H1 (cell line): ENCODE measurements at regions not wholly inside any gene's neighbourhood (a gene's known extent, or its start where the extent isn't known, plus 50 kb on each side); places are given as distances from the start of the nearest gene placed in this dataset.

ENCODE experiments used
- CTCF ChIA-PET: fragments of 300-600 bp; sonication (Branson Sonifier 250); formaldehyde crosslinking; loops from one replicate; lab custom pipeline; 2021; ENCODE audit not compliant: partially characterized antibody; lab: Charles Lee
- POLR2A ChIA-PET: fragments of 300-600 bp; sonication (Branson Sonifier 250); formaldehyde crosslinking; loops from one replicate; lab custom pipeline; 2021; ENCODE audit warnings: inconsistent platforms; ENCODE audit not compliant: partially characterized antibody; lab: Charles Lee
- DNase-seq, 2 experiments: peaks; one replicate each; pipeline versions ENCODE4 v3.0.0 to v3.0.0-alpha.2; 2010 to 2022; ENCODE audit warnings: low spot score in 2 of 2, low read depth in 1 of 2, mixed read lengths in 1 of 2
- FAIRE-seq: peaks from 2 replicates; lab custom pipeline; 2011; peaks lifted over from hg19 to GRCh38; lab: Jason Lieb, UNC
- H2AFZ ChIP-seq: 2 replicates; pipeline ENCODE4 v1.8.1; 2012; ENCODE audit warnings: low read length, inconsistent platforms
- H2AK5ac ChIP-seq: 2 replicates; pipeline ENCODE4 v1.6.1; 2013; ENCODE audit warnings: low read depth, low read length
- H2BK120ac ChIP-seq: replicated peaks from 2 replicates; pipeline ENCODE3; 2013; ENCODE audit warnings: low read depth, low read length, inconsistent platforms
- H2BK12ac ChIP-seq: 2 replicates; pipeline ENCODE4 v1.6.1; 2013; ENCODE audit warnings: low read depth, low read length
- H2BK15ac ChIP-seq: 2 replicates; pipeline ENCODE4 v1.6.1; 2013; ENCODE audit warnings: low read length
- H2BK20ac ChIP-seq: 2 replicates; pipeline ENCODE4 v1.6.1; 2013; ENCODE audit warnings: low read length
- H2BK5ac ChIP-seq: 2 replicates; pipeline ENCODE4 v1.6.1; 2013; ENCODE audit warnings: low read depth, low read length
- H3K14ac ChIP-seq: 2 replicates; pipeline ENCODE4 v1.6.1; 2013; ENCODE audit warnings: inconsistent platforms; ENCODE audit not compliant: insufficient read length
- H3K18ac ChIP-seq: 2 replicates; pipeline ENCODE4 v1.6.1; 2013; ENCODE audit warnings: low read length; ENCODE audit errors: extremely low read depth
- H3K23ac ChIP-seq: 2 replicates; pipeline ENCODE4 v1.6.1; 2013; ENCODE audit warnings: inconsistent platforms; ENCODE audit not compliant: insufficient read length
- H3K23me2 ChIP-seq: 2 replicates; pipeline ENCODE4 v1.6.1; 2013; ENCODE audit warnings: low read depth, low read length
- H3K27ac ChIP-seq: 2 replicates; pipeline ENCODE4 v1.6.1; 2011; ENCODE audit warnings: low read depth, low read length, inconsistent platforms
- H3K27me3 ChIP-seq, 4 experiments: replicated peaks in 1 of 4; 1 replicate in 1 of 4; 2 replicates in 3 of 4; pipeline versions ENCODE4 v1.6.1 to v1.8.1; 2011 to 2013; ENCODE audit warnings: low read length in 3 of 4, mild to moderate bottlenecking in 3 of 4, inconsistent platforms in 2 of 4, mixed read lengths in 2 of 4, moderate library complexity in 1 of 4; ENCODE audit not compliant: control insufficient read depth in 3 of 4, insufficient read depth in 3 of 4; ENCODE audit errors: extremely low read depth in 1 of 4
- H3K36me3 ChIP-seq, 4 experiments: 2 replicates each; pipeline versions ENCODE4 v1.6.1 to v1.8.1; 2011 to 2013; ENCODE audit warnings: mild to moderate bottlenecking in 4 of 4, low read length in 3 of 4, moderate library complexity in 2 of 4, control low read depth in 1 of 4, inconsistent platforms in 1 of 4; ENCODE audit not compliant: insufficient read depth in 4 of 4, control insufficient read depth in 2 of 4
- H3K4ac ChIP-seq: replicated peaks from 2 replicates; pipeline ENCODE3; 2013; ENCODE audit warnings: low read length, low read depth, mixed read lengths, inconsistent platforms; ENCODE audit not compliant: insufficient read length
- H3K4me1 ChIP-seq, 4 experiments: replicated peaks in 1 of 4; 1 replicate in 1 of 4; 2 replicates in 3 of 4; pipeline versions ENCODE4 v1.6.1 to v1.8.1; 2011 to 2013; ENCODE audit warnings: low read length in 3 of 4, inconsistent platforms in 2 of 4, mixed read lengths in 1 of 4; ENCODE audit not compliant: insufficient read depth in 4 of 4, control insufficient read depth in 3 of 4
- H3K4me2 ChIP-seq, 2 experiments: 2 replicates each; pipeline versions ENCODE4 v1.6.1 to v1.8.1; 2011 to 2013; ENCODE audit warnings: low read depth in 2 of 2, low read length in 2 of 2, control low read depth in 1 of 2, inconsistent platforms in 1 of 2, mild to moderate bottlenecking in 1 of 2; ENCODE audit not compliant: insufficient read depth in 1 of 2
- H3K4me3 ChIP-seq, 4 experiments: fragments of 200-600, 300-600 bp in 1 of 4; sonication (generic), shearing (Covaris generic), sonication (Bioruptor Twin) in 1 of 4; 2 replicates each; pipeline versions ENCODE4 v1.5.1 to v1.8.1; 2011 to 2016; ENCODE audit warnings: low read length in 4 of 4, low read depth in 3 of 4, control low read depth in 2 of 4, inconsistent platforms in 2 of 4, mild to moderate bottlenecking in 2 of 4, mixed read lengths in 1 of 4, moderate library complexity in 1 of 4; ENCODE audit not compliant: insufficient read depth in 2 of 4; ENCODE audit errors: extremely low read depth in 1 of 4
- H3K56ac ChIP-seq: replicated peaks from 2 replicates; pipeline ENCODE3; 2013; ENCODE audit warnings: low read depth, mild to moderate bottlenecking, mixed read lengths, low read length, inconsistent platforms; ENCODE audit not compliant: insufficient read length
- H3K79me1 ChIP-seq: 2 replicates; pipeline ENCODE4 v1.6.1; 2013; ENCODE audit warnings: low read depth, low read length, control low read depth
- H3K79me2 ChIP-seq, 2 experiments: 2 replicates each; pipeline versions ENCODE4 v1.6.1 to v1.8.1; 2012 to 2013; ENCODE audit warnings: low read length in 2 of 2, mild to moderate bottlenecking in 2 of 2, inconsistent platforms in 1 of 2; ENCODE audit not compliant: insufficient read depth in 2 of 2, control insufficient read depth in 1 of 2
- H3K9ac ChIP-seq, 4 experiments: replicated peaks in 1 of 4; 1 replicate in 1 of 4; 2 replicates in 3 of 4; pipeline versions ENCODE4 v1.6.1 to v1.8.1; 2011 to 2013; ENCODE audit warnings: low read depth in 3 of 4, low read length in 3 of 4, control low read depth in 2 of 4, mild to moderate bottlenecking in 2 of 4, moderate library complexity in 2 of 4, inconsistent platforms in 1 of 4; ENCODE audit errors: extremely low read depth in 1 of 4
- H3K9me3 ChIP-seq, 2 experiments: 2 replicates each; pipeline versions ENCODE4 v1.6.1 to v1.8.1; 2012 to 2013; ENCODE audit warnings: mild to moderate bottlenecking in 2 of 2, moderate library complexity in 2 of 2, control low read depth in 1 of 2, inconsistent platforms in 1 of 2, low read depth in 1 of 2, low read length in 1 of 2, mixed read lengths in 1 of 2; ENCODE audit not compliant: insufficient read depth in 2 of 2
- H4K20me1 ChIP-seq, 2 experiments: replicated peaks in 1 of 2; 2 replicates each; pipeline versions ENCODE3 to v1.8.1; 2011 to 2013; ENCODE audit warnings: inconsistent platforms in 2 of 2, low read length in 2 of 2, mild to moderate bottlenecking in 1 of 2; ENCODE audit not compliant: insufficient read depth in 2 of 2, control insufficient read depth in 1 of 2
- H4K5ac ChIP-seq: 2 replicates; pipeline ENCODE4 v1.6.1; 2013; ENCODE audit warnings: low read length, low read depth, mixed read lengths, inconsistent platforms; ENCODE audit not compliant: insufficient read length
- H4K8ac ChIP-seq: 2 replicates; pipeline ENCODE4 v1.8.0; 2013; ENCODE audit warnings: mild to moderate bottlenecking, moderate library complexity, low read length, inconsistent platforms; ENCODE audit not compliant: insufficient read depth; ENCODE audit errors: extremely low read depth
- H4K91ac ChIP-seq: replicated peaks from 2 replicates; pipeline ENCODE3; 2013; ENCODE audit warnings: low read length, mixed read lengths, inconsistent platforms; ENCODE audit not compliant: insufficient read length
- ASH2L ChIP-seq: fragments of 200-600, 300-600 bp; sonication (generic); IDR thresholded peaks from one replicate; pipeline ENCODE4 v1.7.1; 2017; ENCODE audit warnings: low read length
- CBX5 ChIP-seq: fragments of 300-800, 300-1000 bp; sonication (generic); IDR thresholded peaks from 2 replicates; pipeline ENCODE4 v1.7.1; 2016; ENCODE audit warnings: antibody characterized with exemption, low read length, low read depth
- GABPA ChIP-seq: IDR thresholded peaks from 2 replicates; pipeline ENCODE4 v1.6.1; 2011; ENCODE audit warnings: mild to moderate bottlenecking, low read length, moderate library complexity, borderline replicate concordance; ENCODE audit not compliant: insufficient read depth
- HDAC2 ChIP-seq, 2 experiments: fragments of 300-600 bp in 1 of 2; sonication (generic) in 1 of 2; IDR thresholded peaks; 2 replicates each; pipeline ENCODE4 v1.6.1; 2011 to 2012; ENCODE audit warnings: low read depth in 2 of 2, low read length in 2 of 2, mild to moderate bottlenecking in 2 of 2, moderate library complexity in 2 of 2, borderline replicate concordance in 1 of 2, inconsistent platforms in 1 of 2
- KDM4A ChIP-seq: IDR thresholded peaks from one replicate; pipeline ENCODE4 v1.7.1; 2012; ENCODE audit warnings: low read depth, mild to moderate bottlenecking, moderate library complexity, low read length, inconsistent platforms; ENCODE audit not compliant: severe bottlenecking
- POU5F1 ChIP-seq: IDR thresholded peaks from 2 replicates; pipeline ENCODE4 v1.6.1; 2011; ENCODE audit warnings: low read depth, mild to moderate bottlenecking, low read length, moderate library complexity
- SRF ChIP-seq: IDR thresholded peaks from 2 replicates; pipeline ENCODE4 v1.6.1; 2011; ENCODE audit warnings: mild to moderate bottlenecking, low read depth, low read length, moderate library complexity
- SUZ12 ChIP-seq: fragments of 200-600 bp; sonication (generic); IDR thresholded peaks from 2 replicates; pipeline ENCODE4 v1.6.1; 2012; ENCODE audit warnings: mild to moderate bottlenecking, inconsistent platforms, low read length, moderate library complexity, mixed read lengths
- WGBS, 2 experiments: shearing (Covaris generic) in 1 of 2; methylation state at CpG; one replicate each; pipeline versions ENCODE4 v1.1.6 to v1.1.7; 2013 to 2015; ENCODE audit warnings: low lambda C conversion rate in 2 of 2, mixed read lengths in 2 of 2, inconsistent platforms in 1 of 2, low coverage in 1 of 2, missing lambda C conversion rate in 1 of 2; ENCODE audit not compliant: insufficient replicate concordance in 2 of 2, insufficient coverage in 1 of 2, insufficient read length in 1 of 2; ENCODE audit errors: extremely low coverage in 1 of 2, missing lambda C conversion rate in 1 of 2; 5-methylcytosine and 5-hydroxymethylcytosine counted together
- TF ChIP-seq, protein P1 (sequence below): IDR thresholded peaks from 2 replicates; pipeline ENCODE4 v1.6.1; 2011; ENCODE audit warnings: low read length, improper control_type of control experiment

DNA sequence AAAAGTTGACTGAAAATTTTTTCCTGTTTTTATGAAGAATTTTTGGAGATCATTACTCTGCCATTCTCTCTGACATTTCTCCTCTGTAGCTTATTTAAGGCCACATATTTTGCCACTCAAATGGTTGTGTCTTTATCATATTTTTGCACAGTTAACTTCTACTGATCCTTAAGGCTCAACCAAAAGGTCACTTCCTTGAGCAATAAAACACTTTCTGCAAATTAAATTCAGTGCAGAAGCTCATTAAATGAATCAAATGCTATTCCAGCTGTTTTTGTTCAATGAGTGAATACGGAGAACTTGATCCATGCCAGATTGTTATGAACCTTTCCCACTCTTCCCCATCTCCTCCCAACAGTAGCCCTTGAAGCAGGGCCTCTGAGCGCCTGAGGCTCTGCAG, 93.8 kb upstream of the EPB41L4A start:
- H2BK15ac ChIP-seq: no peak overlapping the region
- no peak overlapping the region for H2BK12ac ChIP-seq
- H3K23ac ChIP-seq: no peak overlapping the region
- no peak overlapping the region for H2BK120ac ChIP-seq
- TF ChIP-seq KDM4A (no peak), POU5F1 (no peak), ASH2L (no peak), HDAC2 (IDR thresholded peaks at IDR 0.05; ENCODE audit: borderline replicate concordance in 1 of 2, low read depth in 2 of 2, low read length in 2 of 2) (no peak), SUZ12 (no peak), SRF (no peak), CBX5 (no peak), GABPA (no peak)
- TF ChIP-seq, protein P1, sequence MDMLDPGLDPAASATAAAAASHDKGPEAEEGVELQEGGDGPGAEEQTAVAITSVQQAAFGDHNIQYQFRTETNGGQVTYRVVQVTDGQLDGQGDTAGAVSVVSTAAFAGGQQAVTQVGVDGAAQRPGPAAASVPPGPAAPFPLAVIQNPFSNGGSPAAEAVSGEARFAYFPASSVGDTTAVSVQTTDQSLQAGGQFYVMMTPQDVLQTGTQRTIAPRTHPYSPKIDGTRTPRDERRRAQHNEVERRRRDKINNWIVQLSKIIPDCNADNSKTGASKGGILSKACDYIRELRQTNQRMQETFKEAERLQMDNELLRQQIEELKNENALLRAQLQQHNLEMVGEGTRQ: no peak
- H3K56ac ChIP-seq: no peak overlapping the region
- no peaks in the 10 kb centered on the region for H3K79me1 ChIP-seq
- H3K79me2 ChIP-seq: no peaks in the 10 kb centered on the region
- FAIRE-seq: no peak
- no peak overlapping the region for H2BK20ac ChIP-seq
- H3K4ac ChIP-seq: no peak overlapping the region
- no peaks in the 10 kb centered on the region for H4K20me1 ChIP-seq
- no peak overlapping the region for H3K18ac ChIP-seq
- no peak overlapping the region for H3K27ac ChIP-seq
- H2AFZ ChIP-seq: no peak overlapping the region
- no peak overlapping the region for H3K4me3 ChIP-seq
- H4K5ac ChIP-seq: no peak overlapping the region
- H3K36me3 ChIP-seq: no peaks in the 10 kb centered on the region; a peak in 1 of 8 replicates
- no peak for DNase-seq
- 61% methylated on average over 2 of the region's 2 CpGs; no CpG with 5 or more reads in 1 of the 2 experiments for WGBS, 2 experiments
- H3K4me2 ChIP-seq: no peak overlapping the region
- H3K14ac ChIP-seq: no peak overlapping the region
- H4K8ac ChIP-seq: no peak overlapping the region
- POLR2A ChIA-PET: no interaction called here
- H3K23me2 ChIP-seq: no peaks in the 10 kb centered on the region
- CTCF ChIA-PET: interaction anchor here (1.3 to 4.3 kb wide), 3 partner anchors 16 to 22 kb away, joined by 5 to 23 read pairs (median 19); no protein-coding TSS in a partner anchor
- H2AK5ac ChIP-seq: no peak overlapping the region
- H3K9me3 ChIP-seq: peaks cover 5 to 17% of the 10 kb centered on the region in 2 experiments; a peak in 3 of 4 replicates
- H3K27me3 ChIP-seq: no peaks in the 10 kb centered on the region
- H3K4me1 ChIP-seq: no peaks in the 10 kb centered on the region
- H4K91ac ChIP-seq: no peak overlapping the region
- H3K9ac ChIP-seq: no peak overlapping the region
- H2BK5ac ChIP-seq: no peak overlapping the region
